ENCODE measurements at regions not wholly inside any gene's neighbourhood (a gene's known extent, or its start where the extent isn't known, plus 50 kb on each side); places are given as distances from the start of the nearest gene placed in this dataset.

DNA sequence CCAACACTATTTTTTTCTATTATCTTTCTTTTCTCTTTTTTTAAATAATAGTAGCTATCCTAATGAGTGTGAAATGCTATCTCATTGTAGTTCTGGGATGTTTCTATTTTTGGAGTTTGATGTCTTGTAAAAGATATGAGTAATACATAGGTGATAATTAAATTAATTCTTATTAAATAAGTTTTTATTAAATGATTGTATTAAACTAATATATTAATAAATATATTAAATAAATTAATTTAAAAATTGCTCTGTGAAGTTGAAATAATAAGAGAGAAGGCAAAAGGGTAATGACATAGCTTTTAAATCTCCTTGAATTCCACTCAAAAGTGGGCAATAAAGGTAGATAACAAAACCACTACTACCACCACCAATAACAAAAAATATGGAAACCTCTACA is 230.2 kb upstream of the SSTR1 start:
- BruUV-seq (replicated peaks) = no TSS peak

DNA sequence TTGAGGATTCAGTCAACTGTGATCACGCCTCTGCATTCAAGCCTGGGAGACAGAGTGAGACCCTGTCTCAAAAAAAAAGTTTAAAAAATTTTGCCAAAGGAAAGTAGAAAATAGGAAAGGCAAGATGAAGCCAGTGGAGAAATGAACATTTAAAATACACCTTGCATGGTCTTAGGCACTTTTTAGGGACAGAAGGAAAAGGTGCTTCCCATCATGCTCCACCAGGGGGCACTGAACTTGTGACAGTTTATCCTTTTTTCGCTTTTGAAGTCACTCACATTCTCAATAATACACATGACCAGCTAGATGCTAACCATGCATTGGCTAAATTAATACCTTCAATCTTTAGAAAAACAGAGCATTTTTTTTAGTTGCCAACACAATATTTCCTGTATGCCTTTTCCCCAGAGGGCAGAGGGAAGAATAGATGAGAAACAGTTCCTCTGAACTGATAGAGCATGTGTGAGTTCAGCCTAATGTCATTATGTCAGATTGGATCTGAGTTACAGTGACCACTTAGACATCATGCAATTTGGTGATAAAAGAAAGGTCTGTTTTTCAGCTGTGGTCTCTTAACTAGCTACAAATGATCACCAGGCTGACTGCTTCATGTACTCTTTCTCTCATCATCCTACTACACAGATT is 221.8 kb upstream of the SSTR1 start:
- CTCF ChIA-PET = interaction anchor here (0.9 kb wide), 1 partner anchor 42 kb away, joined by 7 read pairs; no protein-coding TSS in a partner anchor
- no peaks in the 10 kb centered on the region for H3K4me1 ChIP-seq (ENCODE audit: control insufficient read depth, insufficient read depth, low read length)
- no peak for ATAC-seq
- no peaks in the 10 kb centered on the region for H3K36me3 ChIP-seq (ENCODE audit: control insufficient read depth, insufficient read depth, low read length)
- BruUV-seq (replicated peaks) = no TSS peak
- H3K27me3 ChIP-seq (ENCODE audit: control insufficient read depth, insufficient read depth, low read length) = no peaks in the 10 kb centered on the region
- no peaks in the 10 kb centered on the region for H3K9me3 ChIP-seq (ENCODE audit: control insufficient read depth, insufficient read depth, low read depth, low read length)
- POLR2A ChIA-PET = no interaction called here
- in situ Hi-C loops (cut with HindIII; ENCODE audit: low pct_unique_long_range_greater_than_20kb, low sequenced_read_pairs) (no loop called here), intact Hi-C loops (cut with micrococcal nuclease; ENCODE audit: unreplicated experiment) (no loop called here)
- DNase-seq (ENCODE audit: low read depth, low spot score) = no peak
- TF ChIP-seq, protein P1, sequence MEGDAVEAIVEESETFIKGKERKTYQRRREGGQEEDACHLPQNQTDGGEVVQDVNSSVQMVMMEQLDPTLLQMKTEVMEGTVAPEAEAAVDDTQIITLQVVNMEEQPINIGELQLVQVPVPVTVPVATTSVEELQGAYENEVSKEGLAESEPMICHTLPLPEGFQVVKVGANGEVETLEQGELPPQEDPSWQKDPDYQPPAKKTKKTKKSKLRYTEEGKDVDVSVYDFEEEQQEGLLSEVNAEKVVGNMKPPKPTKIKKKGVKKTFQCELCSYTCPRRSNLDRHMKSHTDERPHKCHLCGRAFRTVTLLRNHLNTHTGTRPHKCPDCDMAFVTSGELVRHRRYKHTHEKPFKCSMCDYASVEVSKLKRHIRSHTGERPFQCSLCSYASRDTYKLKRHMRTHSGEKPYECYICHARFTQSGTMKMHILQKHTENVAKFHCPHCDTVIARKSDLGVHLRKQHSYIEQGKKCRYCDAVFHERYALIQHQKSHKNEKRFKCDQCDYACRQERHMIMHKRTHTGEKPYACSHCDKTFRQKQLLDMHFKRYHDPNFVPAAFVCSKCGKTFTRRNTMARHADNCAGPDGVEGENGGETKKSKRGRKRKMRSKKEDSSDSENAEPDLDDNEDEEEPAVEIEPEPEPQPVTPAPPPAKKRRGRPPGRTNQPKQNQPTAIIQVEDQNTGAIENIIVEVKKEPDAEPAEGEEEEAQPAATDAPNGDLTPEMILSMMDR (IDR thresholded peaks at IDR 0.05) = peak; percentile 44
- no peak for TF ChIP-seq SIN3A (IDR thresholded peaks at IDR 0.05; ENCODE audit: borderline replicate concordance, insufficient read depth, low read depth, low read length)
- no peak overlapping the region for H3K27ac ChIP-seq (ENCODE audit: low read length)
- no peak overlapping the region for H3K4me3 ChIP-seq (ENCODE audit: low read depth in 2 of 2, low read length in 2 of 2)

More for the DNA sequence above, 230.2 kb upstream of the SSTR1 start:
- CTCF ChIA-PET = no interaction called here
- Histone ChIP-seq H3K4me3 (ENCODE audit: low read depth in 2 of 2, low read length in 2 of 2) (no peak overlapping the region), H3K27ac (ENCODE audit: low read length) (no peak overlapping the region), H3K27me3 (ENCODE audit: control insufficient read depth, insufficient read depth, low read length) (no peaks in the 10 kb centered on the region), H3K4me1 (ENCODE audit: control insufficient read depth, insufficient read depth, low read length) (no peaks in the 10 kb centered on the region), H3K9me3 (ENCODE audit: control insufficient read depth, insufficient read depth, low read depth, low read length) (no peaks in the 10 kb centered on the region), H3K36me3 (ENCODE audit: control insufficient read depth, insufficient read depth, low read length) (no peaks in the 10 kb centered on the region)
- no peak for ATAC-seq
- in situ Hi-C loops (cut with HindIII; ENCODE audit: low pct_unique_long_range_greater_than_20kb, low sequenced_read_pairs) (no loop called here), intact Hi-C loops (cut with micrococcal nuclease; ENCODE audit: unreplicated experiment) (no loop called here)
- POLR2A ChIA-PET = no interaction called here
- TF ChIP-seq POLR2AphosphoS5 (IDR thresholded peaks at IDR 0.05; ENCODE audit: low read depth, low read length) (no peak), SIN3A (IDR thresholded peaks at IDR 0.05; ENCODE audit: borderline replicate concordance, insufficient read depth, low read depth, low read length) (no peak)
- TF ChIP-seq, protein P1 (IDR thresholded peaks at IDR 0.05) = no peak
- TF ChIP-seq, protein P2, sequence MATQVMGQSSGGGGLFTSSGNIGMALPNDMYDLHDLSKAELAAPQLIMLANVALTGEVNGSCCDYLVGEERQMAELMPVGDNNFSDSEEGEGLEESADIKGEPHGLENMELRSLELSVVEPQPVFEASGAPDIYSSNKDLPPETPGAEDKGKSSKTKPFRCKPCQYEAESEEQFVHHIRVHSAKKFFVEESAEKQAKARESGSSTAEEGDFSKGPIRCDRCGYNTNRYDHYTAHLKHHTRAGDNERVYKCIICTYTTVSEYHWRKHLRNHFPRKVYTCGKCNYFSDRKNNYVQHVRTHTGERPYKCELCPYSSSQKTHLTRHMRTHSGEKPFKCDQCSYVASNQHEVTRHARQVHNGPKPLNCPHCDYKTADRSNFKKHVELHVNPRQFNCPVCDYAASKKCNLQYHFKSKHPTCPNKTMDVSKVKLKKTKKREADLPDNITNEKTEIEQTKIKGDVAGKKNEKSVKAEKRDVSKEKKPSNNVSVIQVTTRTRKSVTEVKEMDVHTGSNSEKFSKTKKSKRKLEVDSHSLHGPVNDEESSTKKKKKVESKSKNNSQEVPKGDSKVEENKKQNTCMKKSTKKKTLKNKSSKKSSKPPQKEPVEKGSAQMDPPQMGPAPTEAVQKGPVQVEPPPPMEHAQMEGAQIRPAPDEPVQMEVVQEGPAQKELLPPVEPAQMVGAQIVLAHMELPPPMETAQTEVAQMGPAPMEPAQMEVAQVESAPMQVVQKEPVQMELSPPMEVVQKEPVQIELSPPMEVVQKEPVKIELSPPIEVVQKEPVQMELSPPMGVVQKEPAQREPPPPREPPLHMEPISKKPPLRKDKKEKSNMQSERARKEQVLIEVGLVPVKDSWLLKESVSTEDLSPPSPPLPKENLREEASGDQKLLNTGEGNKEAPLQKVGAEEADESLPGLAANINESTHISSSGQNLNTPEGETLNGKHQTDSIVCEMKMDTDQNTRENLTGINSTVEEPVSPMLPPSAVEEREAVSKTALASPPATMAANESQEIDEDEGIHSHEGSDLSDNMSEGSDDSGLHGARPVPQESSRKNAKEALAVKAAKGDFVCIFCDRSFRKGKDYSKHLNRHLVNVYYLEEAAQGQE (IDR thresholded peaks at IDR 0.05; ENCODE audit: insufficient read depth in 1 of 2, low read depth in 2 of 2, low read length in 1 of 2) = no peak
- no peak for DNase-seq (ENCODE audit: low read depth, low spot score)
